Cerebellar nuclear complex (tissue), 1 donor: ENCODE measurements at regions not wholly inside any gene's neighbourhood (a gene's known extent, or its start where the extent isn't known, plus 50 kb on each side); places are given as distances from the start of the nearest gene placed in this dataset.

Experiments
- DNase-seq, 2 experiments: peaks; one replicate each; lab custom pipeline; 2025; lab: John Stamatoyannopoulos, UW

DNA sequence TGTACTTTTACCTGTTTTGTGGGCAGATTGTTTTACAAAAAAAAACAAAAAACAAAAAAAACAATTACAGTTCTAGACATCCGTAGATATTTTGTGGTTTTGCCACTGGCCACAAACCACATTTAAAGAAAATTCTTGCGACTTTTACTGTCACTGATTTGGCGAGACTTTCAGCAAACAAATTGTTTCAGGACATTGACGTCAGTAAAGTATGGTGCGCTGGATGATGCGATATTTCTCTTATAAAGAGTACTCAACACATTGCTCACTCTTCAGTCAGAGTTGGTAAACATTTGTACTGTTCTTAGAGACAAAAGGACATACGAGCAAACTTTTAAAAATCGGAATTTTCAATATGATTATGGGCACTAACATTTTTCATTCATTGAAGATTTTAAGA, 229.8 kb downstream of the HAO1 start:
- no peak for DNase-seq

- no peak for DNase-seq
Observed at GRCh38 chr20:7712661-7713060, 227.6 kb downstream of the HAO1 start.

DNA sequence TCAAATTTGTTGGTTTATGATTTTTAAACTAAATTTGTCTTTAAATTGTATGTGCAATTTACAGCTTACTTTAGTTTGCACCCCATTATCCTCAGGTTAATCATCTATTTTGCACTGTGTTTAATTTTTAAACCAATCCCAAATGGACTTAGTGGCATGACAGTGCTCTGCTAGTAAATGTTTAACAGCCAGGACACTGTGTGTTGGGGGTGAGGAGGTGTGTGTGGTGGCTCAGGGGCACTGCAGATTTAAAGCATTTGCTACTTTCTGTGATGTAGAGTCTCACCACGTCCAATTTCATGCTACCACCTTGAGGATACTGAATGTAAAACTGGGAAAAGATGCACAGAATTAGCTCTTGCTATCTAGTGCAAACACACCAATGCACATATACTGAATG, 225.7 kb downstream of the HAO1 start:
- no peak for DNase-seq

- no peak for DNase-seq
Observed at GRCh38 chr20:7716286-7716972, 223.8 kb downstream of the HAO1 start.

GRCh38 chr20:7722564-7722963, 217.7 kb downstream of the HAO1 start:
- DNase-seq: no peak

- no peak for DNase-seq
Observed at GRCh38 chr20:7723284-7723683, 217.0 kb downstream of the HAO1 start.

GRCh38 chr20:7728338-7728737, 211.9 kb downstream of the HAO1 start:
- DNase-seq: no peak

- DNase-seq: no peak
Observed at GRCh38 chr20:7734216-7734615, 206.0 kb downstream of the HAO1 start.

- DNase-seq: no peak
Observed at GRCh38 chr20:7736336-7736735, 203.9 kb downstream of the HAO1 start.

- no peak for DNase-seq
Observed at GRCh38 chr20:7741866-7742265, 198.4 kb downstream of the HAO1 start.

DNA sequence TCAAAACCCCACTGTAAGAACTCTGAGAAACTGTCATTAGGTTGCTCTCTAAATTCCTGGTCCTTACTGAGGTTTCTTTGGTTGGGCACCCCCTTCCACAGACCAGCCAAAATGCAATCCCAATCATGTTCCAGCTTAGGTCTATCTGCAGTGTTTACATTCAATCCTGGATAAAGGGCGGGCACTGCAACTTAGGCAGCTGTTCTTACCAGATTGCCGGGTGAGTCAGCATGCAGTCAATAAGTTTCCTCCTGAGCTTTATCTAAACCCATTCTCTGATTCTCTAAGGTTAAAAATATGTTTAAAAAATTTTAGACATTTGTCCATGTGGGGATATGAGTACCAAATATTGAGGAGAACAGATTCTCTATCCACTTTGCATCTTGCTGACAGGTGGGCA, 197.8 kb downstream of the HAO1 start:
- DNase-seq: no peak

GRCh38 chr20:7744411-7744810, 195.8 kb downstream of the HAO1 start:
- no peak for DNase-seq

DNA sequence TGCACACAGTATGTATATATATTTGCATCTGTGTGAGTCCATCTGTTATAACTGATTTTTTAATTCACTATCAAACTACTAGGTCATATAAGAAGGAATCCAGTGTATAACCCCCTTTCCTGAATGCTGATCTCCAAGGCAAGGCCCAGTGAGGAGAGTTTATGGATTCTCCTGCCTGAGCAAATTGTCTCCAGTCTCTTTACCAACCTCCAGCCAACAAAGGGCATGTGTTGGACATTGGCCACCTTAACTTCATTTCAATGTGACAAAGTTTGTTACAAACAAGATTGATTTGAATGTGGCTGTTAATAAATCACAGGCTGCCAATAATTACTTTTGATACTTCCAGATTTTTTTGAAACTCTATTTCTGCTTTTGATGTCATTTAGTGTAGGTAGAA, 191.6 kb downstream of the HAO1 start:
- no peak for DNase-seq

- no peak for DNase-seq
Observed at GRCh38 chr20:7754102-7754501, 186.2 kb downstream of the HAO1 start.

GRCh38 chr20:7758406-7758805, 181.9 kb downstream of the HAO1 start:
- DNase-seq: no peak

GRCh38 chr20:7760247-7761031, 179.8 kb downstream of the HAO1 start:
- DNase-seq: no peak

- no peak for DNase-seq
Observed at GRCh38 chr20:7765221-7765620, 175.0 kb downstream of the HAO1 start.

- DNase-seq: no peak
Observed at GRCh38 chr20:7770046-7770445, 170.2 kb downstream of the HAO1 start.

GRCh38 chr20:7770578-7770977, 169.7 kb downstream of the HAO1 start:
- no peak for DNase-seq

DNA sequence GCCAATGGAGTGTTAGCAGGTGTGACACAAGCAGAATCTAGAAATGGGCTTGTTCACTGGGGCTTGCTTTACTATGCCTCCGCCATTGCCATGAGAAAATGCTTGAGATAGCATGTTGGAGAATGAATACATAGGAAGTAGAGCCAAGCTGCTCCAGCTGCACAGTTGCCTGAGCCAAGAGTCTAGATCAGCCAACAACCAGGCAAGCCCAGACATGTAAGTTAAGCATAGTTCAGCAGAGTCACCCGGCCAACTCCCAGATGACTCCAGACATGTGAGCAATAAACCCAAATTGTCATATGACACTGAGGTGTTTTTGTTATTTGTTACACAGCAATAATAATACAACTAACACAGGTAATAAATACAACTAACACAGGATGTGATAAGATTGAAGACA, 167.9 kb downstream of the HAO1 start:
- DNase-seq: no peak

DNA sequence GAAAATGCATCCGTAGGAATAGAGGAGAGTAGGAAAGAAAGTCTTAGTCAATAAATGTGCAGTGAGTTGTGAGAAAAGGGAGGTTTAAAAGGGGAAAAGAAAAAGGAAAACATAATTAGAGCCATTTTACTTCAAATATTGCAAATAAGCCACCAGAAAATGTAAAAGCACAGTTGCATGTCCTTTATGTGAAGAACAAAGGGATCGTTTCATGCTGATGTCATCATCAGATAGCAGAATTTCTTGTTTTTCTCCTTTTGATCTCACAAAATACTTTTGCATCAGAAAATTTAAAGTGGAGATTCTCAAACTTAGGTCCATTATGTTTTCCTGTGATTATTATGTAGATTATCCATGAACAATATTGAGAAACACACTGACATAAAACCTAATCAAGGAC, 166.7 kb downstream of the HAO1 start:
- DNase-seq: no peak

DNA sequence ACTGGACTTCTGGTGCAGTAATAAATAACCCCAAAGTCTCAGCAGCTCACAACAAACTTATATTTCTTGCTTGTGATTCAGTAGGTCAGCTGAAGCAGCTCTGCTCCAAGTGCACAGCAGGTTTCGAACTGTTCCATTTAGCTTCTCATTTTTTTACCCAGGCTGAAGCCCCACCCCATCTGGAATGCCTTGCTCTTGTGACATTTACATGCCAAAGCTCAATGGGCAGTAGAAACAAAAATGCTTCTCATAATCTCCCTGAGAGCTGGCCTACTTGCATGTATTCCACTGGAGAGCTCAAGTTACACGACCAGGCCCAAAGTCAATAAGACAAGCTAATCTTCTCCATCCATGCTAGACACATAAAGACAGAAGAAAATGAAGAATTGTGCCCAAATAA, 165.2 kb downstream of the HAO1 start:
- no peak for DNase-seq

- no peak for DNase-seq
Observed at GRCh38 chr20:7776148-7776547, 164.1 kb downstream of the HAO1 start.

DNA sequence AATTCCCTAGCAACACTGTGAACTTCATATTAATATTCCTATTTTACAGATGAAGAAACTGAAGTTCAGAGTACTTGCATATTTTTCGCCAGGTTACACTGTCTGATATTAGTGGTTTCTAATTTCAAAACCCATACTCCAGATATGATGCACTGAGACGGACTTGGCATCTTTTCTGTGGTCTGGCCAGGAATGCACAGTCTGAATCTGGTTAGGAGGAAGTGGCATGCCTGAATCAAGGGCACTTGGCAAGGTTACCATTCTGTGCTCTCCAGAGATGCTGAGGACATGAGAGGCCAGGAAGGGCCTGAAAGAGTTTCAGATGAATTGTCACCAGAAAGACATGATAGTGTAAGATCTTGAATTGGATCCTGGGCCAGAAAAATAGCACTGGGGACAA, 150.1 kb downstream of the HAO1 start:
- DNase-seq: no peak
